Stimulated activated effector memory CD8-positive, alpha-beta T cell treated with anti-CD3 and anti-CD28 coated beads, Interleukin-12 subunit alpha, Interleukin-12 subunit beta, amount 100 ng/mL, for 72 hours (primary cell): ENCODE measurements at regions not wholly inside any gene's neighbourhood (a gene's known extent, or its start where the extent isn't known, plus 50 kb on each side); places are given as distances from the start of the nearest gene placed in this dataset.
"Not testable (repeated sequence)": the region's sequence is repeated elsewhere in the genome, so short reads cannot be mapped to it uniquely, and the experiment has no call there.

Experiments used
- ATAC-seq: fragments of 150-1000 bp; cut with Tn5 transposase; 2 replicates; pipeline ENCODE4 v1.10.0; 2021
- DNase-seq, 2 donors: peaks; one replicate each; pipeline ENCODE4 v3.0.0; 2021 to 2022; ENCODE audit warnings: low spot score in 2 of 2
- H3K27ac Mint-ChIP-seq: one replicate; pipeline ENCODE4 v1.8.0; 2022; ENCODE audit warnings: mild to moderate bottlenecking, mixed read lengths
- H3K36me3 Mint-ChIP-seq: one replicate; pipeline ENCODE4 v1.8.0; 2022; ENCODE audit warnings: mild to moderate bottlenecking, mixed read lengths
- H3K4me1 Mint-ChIP-seq: one replicate; pipeline ENCODE4 v1.8.0; 2022; ENCODE audit warnings: mixed read lengths
- H3K4me3 Mint-ChIP-seq: one replicate; pipeline ENCODE4 v1.8.0; 2022; ENCODE audit warnings: mild to moderate bottlenecking, mixed read lengths
- H3K9me3 Mint-ChIP-seq: one replicate; pipeline ENCODE4 v1.8.0; 2022; ENCODE audit warnings: mixed read lengths

DNA sequence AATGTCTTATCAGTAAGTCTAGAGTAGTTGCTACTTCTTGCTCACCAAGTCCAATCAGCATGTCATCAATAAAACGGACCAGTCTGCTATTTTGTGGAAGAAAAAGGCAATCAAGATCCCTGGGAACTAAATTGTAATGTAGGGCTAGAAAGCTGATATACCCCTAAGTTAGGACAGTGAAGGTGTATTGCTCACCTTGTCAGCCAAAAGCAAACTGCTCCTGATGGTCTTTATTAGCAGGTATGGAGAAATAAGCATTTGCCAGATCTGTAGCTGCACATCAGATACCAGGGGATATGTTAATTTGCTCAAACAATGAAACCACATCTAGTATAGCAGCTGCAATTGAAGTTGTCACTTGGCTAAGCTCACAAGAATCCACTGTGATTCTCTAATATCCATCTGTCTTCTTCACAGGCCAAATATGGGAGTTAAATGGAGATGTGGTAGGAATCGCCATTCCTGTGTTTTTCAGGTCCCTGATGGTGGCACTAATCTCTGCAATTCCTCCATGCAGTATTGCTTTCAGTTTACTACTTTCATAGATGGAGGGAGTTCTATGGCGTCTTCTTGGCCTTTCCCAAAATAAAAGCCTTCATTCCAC lies 75.0 kb downstream of the TMEM237 start:
- H3K36me3 Mint-ChIP-seq, result no peaks in the 10 kb centered on the region
- H3K4me1 Mint-ChIP-seq, result no peaks in the 10 kb centered on the region
- H3K4me3 Mint-ChIP-seq, result no peak overlapping the region
- no peak for DNase-seq
- ATAC-seq, result no peak
- no peaks in the 10 kb centered on the region for H3K9me3 Mint-ChIP-seq
- no peak overlapping the region for H3K27ac Mint-ChIP-seq

GRCh38 chr2:201559067-201559710 lies 84.1 kb downstream of the TMEM237 start:
- ATAC-seq (peak; percentile 34), DNase-seq (no peak)
- Mint-ChIP-seq H3K27ac (no peak overlapping the region), H3K4me3 (no peak overlapping the region), H3K9me3 (no peaks in the 10 kb centered on the region), H3K36me3 (no peaks in the 10 kb centered on the region), H3K4me1 (no peaks in the 10 kb centered on the region)

DNA sequence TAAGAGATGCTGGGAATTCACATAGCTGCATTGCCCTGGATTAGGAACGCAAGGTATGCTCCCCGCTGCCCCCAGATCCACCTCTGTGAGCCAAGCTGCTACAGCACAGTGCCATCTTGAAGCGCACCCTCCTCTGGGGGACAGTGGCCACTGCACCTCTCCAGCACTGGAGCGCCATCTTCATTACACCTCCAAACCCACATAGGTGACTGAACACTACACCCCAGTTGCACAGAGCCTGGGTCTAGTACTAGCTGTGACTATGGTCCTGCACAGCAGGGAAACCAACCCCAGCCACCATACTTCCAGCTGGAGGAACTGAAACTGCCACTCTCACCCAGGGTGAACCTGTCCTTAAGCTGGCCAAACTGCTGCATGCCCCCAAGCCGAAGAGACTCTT lies 84.6 kb downstream of the TMEM237 start:
- no peaks in the 10 kb centered on the region for H3K4me1 Mint-ChIP-seq
- ATAC-seq, result peak; percentile 40
- H3K27ac Mint-ChIP-seq, result no peak overlapping the region
- no peak for DNase-seq
- no peak overlapping the region for H3K4me3 Mint-ChIP-seq
- H3K9me3 Mint-ChIP-seq, result no peaks in the 10 kb centered on the region
- H3K36me3 Mint-ChIP-seq, result no peaks in the 10 kb centered on the region

GRCh38 chr2:201558232-201558631 lies 85.1 kb downstream of the TMEM237 start:
- no peak overlapping the region for H3K4me3 Mint-ChIP-seq

GRCh38 chr2:201551901-201552300 lies 91.4 kb downstream of the TMEM237 start:
- Mint-ChIP-seq H3K27ac (no peak overlapping the region), H3K4me1 (no peaks in the 10 kb centered on the region), H3K9me3 (no peaks in the 10 kb centered on the region), H3K36me3 (no peaks in the 10 kb centered on the region), H3K4me3 (no peak overlapping the region)
- ATAC-seq (no peak), DNase-seq (no peak)

More at GRCh38 chr2:201558232-201558631, 85.1 kb downstream of the TMEM237 start:
- DNase-seq (no peak), ATAC-seq (no peak)
- Mint-ChIP-seq H3K9me3 (no peaks in the 10 kb centered on the region), H3K36me3 (no peaks in the 10 kb centered on the region), H3K27ac (no peak overlapping the region), H3K4me1 (no peaks in the 10 kb centered on the region)

DNA sequence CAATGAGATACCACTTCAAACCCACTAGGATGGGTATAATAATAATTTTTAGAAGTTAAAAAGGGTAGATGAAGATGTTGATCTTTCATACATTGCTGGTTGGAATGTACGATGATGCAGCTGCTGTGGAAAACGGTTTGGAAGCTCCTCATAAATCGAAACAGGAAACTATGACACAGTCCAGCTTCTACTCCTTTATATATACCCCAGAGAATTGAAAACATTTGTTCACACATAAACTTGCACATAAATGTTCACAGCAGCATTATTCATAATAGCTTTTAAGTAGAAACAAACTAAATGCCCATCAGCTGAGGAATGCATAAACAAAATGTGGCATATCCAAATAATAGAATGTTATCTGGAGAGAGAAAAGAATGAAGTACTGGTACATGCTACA lies 95.0 kb downstream of the STRADB start:
- Mint-ChIP-seq H3K4me1 (no peaks in the 10 kb centered on the region), H3K27ac (no peak overlapping the region), H3K9me3 (peaks cover 3% of the 10 kb centered on the region), H3K36me3 (no peaks in the 10 kb centered on the region), H3K4me3 (no peak overlapping the region)
- DNase-seq (no peak), ATAC-seq (no peak)

DNA sequence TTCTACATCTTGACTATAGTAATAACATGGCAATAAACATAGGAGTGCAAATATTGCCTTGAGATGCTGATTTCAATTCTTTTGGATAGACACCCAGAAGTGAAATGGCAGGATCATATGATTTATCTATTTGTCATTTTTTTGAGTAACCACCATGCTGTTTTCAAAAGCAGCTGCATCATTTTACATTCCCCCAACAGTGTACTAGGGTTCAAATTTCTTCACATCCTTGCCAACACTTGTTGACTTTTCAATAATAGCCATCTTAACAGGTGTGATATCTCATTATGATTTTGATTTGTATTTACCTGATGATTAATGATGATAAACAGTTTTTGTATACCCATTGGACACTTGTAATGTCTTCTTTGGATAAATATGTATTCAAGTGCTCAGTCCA lies 90.8 kb downstream of the STRADB start:
- Mint-ChIP-seq H3K4me3 (no peak overlapping the region), H3K4me1 (no peaks in the 10 kb centered on the region), H3K9me3 (peaks cover 3% of the 10 kb centered on the region), H3K36me3 (no peaks in the 10 kb centered on the region), H3K27ac (no peak overlapping the region)
- ATAC-seq, result no peak
- no peak for DNase-seq

- H3K27ac Mint-ChIP-seq, result not testable (repeated sequence)
These were observed 87.7 kb downstream of the STRADB start for GRCh38 chr2:201539271-201539670.

GRCh38 chr2:201538025-201538424 lies 86.5 kb downstream of the STRADB start:
- H3K36me3 Mint-ChIP-seq, result no peaks in the 10 kb centered on the region
- no peaks in the 10 kb centered on the region for H3K9me3 Mint-ChIP-seq

More at GRCh38 chr2:201539271-201539670, 87.7 kb downstream of the STRADB start:
- H3K9me3 Mint-ChIP-seq, H3K36me3 Mint-ChIP-seq, ATAC-seq, H3K4me3 Mint-ChIP-seq, DNase-seq, H3K4me1 Mint-ChIP-seq: not testable (repeated sequence)

DNA sequence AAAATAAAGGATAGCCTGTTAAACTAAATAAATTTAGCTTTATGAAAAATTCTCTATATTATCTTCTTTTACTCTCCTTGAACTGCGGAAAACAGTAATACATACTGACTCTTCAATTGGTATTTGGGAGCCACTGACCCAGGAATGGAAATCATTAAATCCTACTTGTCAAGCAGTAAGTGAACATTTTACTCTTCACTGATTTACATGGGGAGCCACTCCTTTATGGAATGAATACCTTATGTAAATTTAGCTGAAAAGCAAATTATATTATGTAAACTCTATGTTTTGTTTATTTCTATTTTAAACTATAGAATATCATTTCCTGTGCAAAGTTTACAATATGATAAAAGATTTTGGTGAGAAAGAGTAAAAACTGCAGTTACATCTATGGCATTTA lies 85.2 kb downstream of the STRADB start:
- Mint-ChIP-seq H3K4me3 (no peak overlapping the region), H3K4me1 (peaks cover 15% of the 10 kb centered on the region), H3K36me3 (peaks cover 6% of the 10 kb centered on the region), H3K27ac (no peak overlapping the region), H3K9me3 (no peaks in the 10 kb centered on the region)
- ATAC-seq (no peak), DNase-seq (no peak)

More at GRCh38 chr2:201538025-201538424, 86.5 kb downstream of the STRADB start:
- no peak overlapping the region for H3K4me3 Mint-ChIP-seq
- no peak overlapping the region for H3K27ac Mint-ChIP-seq
- ATAC-seq (no peak), DNase-seq (no peak)
- H3K4me1 Mint-ChIP-seq, result peaks cover 8% of the 10 kb centered on the region

DNA sequence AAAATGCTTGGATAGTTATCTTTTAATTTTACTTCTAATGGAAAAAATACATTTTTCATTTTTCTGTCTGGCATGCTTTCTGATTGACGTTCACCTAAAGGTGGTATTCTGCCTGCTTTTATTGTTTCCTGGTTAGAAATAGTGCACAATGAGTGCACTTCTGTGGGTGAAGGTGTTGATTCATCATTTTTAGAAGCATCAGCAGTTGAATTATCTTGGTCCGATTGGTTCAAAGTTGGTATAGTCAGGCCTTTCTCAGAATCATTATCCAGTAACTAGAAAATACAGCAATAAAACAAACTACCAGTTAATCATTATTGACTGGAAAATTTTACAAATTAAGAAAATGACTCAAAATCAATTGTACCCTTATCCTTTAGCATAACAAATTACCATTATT lies 84.5 kb downstream of the STRADB start:
- H3K9me3 Mint-ChIP-seq, result peaks cover 3% of the 10 kb centered on the region
- no peak overlapping the region for H3K4me3 Mint-ChIP-seq
- H3K4me1 Mint-ChIP-seq, result peaks cover 21% of the 10 kb centered on the region
- H3K27ac Mint-ChIP-seq, result no peak overlapping the region
- DNase-seq (no peak), ATAC-seq (no peak)
- peaks cover 6% of the 10 kb centered on the region for H3K36me3 Mint-ChIP-seq

GRCh38 chr2:201532686-201533304 lies 81.3 kb downstream of the STRADB start:
- peak; percentile 100 for ATAC-seq
- DNase-seq, result peak in 1 of 2 donors; percentile 61
- H3K36me3 Mint-ChIP-seq, result peaks cover 6% of the 10 kb centered on the region

More at GRCh38 chr2:201532686-201533304, 81.3 kb downstream of the STRADB start:
- Mint-ChIP-seq H3K27ac (peak overlapping the region; percentile 67), H3K9me3 (peaks cover 23% of the 10 kb centered on the region), H3K4me3 (peak overlapping the region; percentile 2), H3K4me1 (peaks cover 21% of the 10 kb centered on the region)
